HepG2 (cell line): ENCODE measurements at regions not wholly inside any gene's neighbourhood (a gene's known extent, or its start where the extent isn't known, plus 50 kb on each side); places are given as distances from the start of the nearest gene placed in this dataset.

Experiments
- BCLAF1 ChIP-seq: fragments of 450-650 bp; IDR thresholded peaks from 2 replicates; pipeline ENCODE4 v1.6.1; 2017; ENCODE audit warnings: mild to moderate bottlenecking
- BRCA1 ChIP-seq: sonication (generic); formaldehyde crosslinking; IDR thresholded peaks from 2 replicates; pipeline ENCODE4 v1.4.0; 2020; ENCODE audit warnings: missing genetic modification reagents
- ELF4 ChIP-seq: sonication (generic); formaldehyde crosslinking; IDR thresholded peaks from 2 replicates; pipeline ENCODE4 v1.5.0; 2020; ENCODE audit warnings: missing genetic modification reagents, mild to moderate bottlenecking, moderate library complexity, borderline replicate concordance
- GZF1 ChIP-seq: sonication (generic); formaldehyde crosslinking; IDR thresholded peaks from 2 replicates; pipeline ENCODE4 v1.5.1; 2020; ENCODE audit warnings: mild to moderate bottlenecking, missing genetic modification reagents
- JUNB ChIP-seq: sonication (generic); formaldehyde crosslinking; IDR thresholded peaks from 2 replicates; pipeline ENCODE4 v1.8.0; 2022; ENCODE audit warnings: missing genetic modification reagents, mild to moderate bottlenecking, borderline replicate concordance
- MEIS2 ChIP-seq: sonication (generic); formaldehyde crosslinking; IDR thresholded peaks from 2 replicates; pipeline ENCODE4 v1.9.0; 2021; ENCODE audit warnings: mild to moderate bottlenecking, missing genetic modification reagents
- THAP7 ChIP-seq: sonication (generic); formaldehyde crosslinking; IDR thresholded peaks from 2 replicates; pipeline ENCODE4 v1.8.1; 2023; ENCODE audit warnings: mild to moderate bottlenecking, missing genetic modification reagents
- ZFX ChIP-seq: sonication (generic); formaldehyde crosslinking; IDR thresholded peaks from 2 replicates; pipeline ENCODE4 v1.4.0; 2020; ENCODE audit warnings: mild to moderate bottlenecking, low read depth, missing genetic modification reagents, moderate library complexity
- ZNF839 ChIP-seq: sonication (generic); formaldehyde crosslinking; IDR thresholded peaks from 2 replicates; pipeline ENCODE4 v1.4.0; 2020; ENCODE audit warnings: missing genetic modification reagents, mild to moderate bottlenecking, borderline replicate concordance
- ZSCAN30 ChIP-seq: sonication (generic); formaldehyde crosslinking; IDR thresholded peaks from 2 replicates; pipeline ENCODE4 v1.5.0; 2020; ENCODE audit warnings: mild to moderate bottlenecking, missing genetic modification reagents
- TF ChIP-seq, protein P1 (sequence below): sonication (generic); formaldehyde crosslinking; IDR thresholded peaks from 2 replicates; pipeline ENCODE4 v1.5.0; 2020; ENCODE audit warnings: mild to moderate bottlenecking, missing genetic modification reagents, moderate library complexity

- TF ChIP-seq, protein P1, sequence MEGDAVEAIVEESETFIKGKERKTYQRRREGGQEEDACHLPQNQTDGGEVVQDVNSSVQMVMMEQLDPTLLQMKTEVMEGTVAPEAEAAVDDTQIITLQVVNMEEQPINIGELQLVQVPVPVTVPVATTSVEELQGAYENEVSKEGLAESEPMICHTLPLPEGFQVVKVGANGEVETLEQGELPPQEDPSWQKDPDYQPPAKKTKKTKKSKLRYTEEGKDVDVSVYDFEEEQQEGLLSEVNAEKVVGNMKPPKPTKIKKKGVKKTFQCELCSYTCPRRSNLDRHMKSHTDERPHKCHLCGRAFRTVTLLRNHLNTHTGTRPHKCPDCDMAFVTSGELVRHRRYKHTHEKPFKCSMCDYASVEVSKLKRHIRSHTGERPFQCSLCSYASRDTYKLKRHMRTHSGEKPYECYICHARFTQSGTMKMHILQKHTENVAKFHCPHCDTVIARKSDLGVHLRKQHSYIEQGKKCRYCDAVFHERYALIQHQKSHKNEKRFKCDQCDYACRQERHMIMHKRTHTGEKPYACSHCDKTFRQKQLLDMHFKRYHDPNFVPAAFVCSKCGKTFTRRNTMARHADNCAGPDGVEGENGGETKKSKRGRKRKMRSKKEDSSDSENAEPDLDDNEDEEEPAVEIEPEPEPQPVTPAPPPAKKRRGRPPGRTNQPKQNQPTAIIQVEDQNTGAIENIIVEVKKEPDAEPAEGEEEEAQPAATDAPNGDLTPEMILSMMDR (CRISPR knock-in tag), result no peak
- TF ChIP-seq BCLAF1 (no peak), THAP7 (CRISPR knock-in tag) (no peak), ELF4 (CRISPR knock-in tag) (no peak), JUNB (CRISPR knock-in tag) (no peak), GZF1 (CRISPR knock-in tag) (no peak), ZSCAN30 (no peak), ZFX (CRISPR knock-in tag) (no peak), BRCA1 (no peak), MEIS2 (CRISPR knock-in tag) (no peak), ZNF839 (no peak)
Measured at GRCh38 chr5:118590806-118591205, 397.5 kb downstream of the DTWD2 start.
